Activated CD8-positive, alpha-beta memory T cell treated with anti-CD3 and anti-CD28 coated beads for 24 hours (primary cell): ENCODE measurements at regions not wholly inside any gene's neighbourhood (a gene's known extent, or its start where the extent isn't known, plus 50 kb on each side); places are given as distances from the start of the nearest gene placed in this dataset.

Experiments
- DNase-seq: peaks from one replicate; pipeline ENCODE4 v3.0.0-alpha.2; 2020

DNA sequence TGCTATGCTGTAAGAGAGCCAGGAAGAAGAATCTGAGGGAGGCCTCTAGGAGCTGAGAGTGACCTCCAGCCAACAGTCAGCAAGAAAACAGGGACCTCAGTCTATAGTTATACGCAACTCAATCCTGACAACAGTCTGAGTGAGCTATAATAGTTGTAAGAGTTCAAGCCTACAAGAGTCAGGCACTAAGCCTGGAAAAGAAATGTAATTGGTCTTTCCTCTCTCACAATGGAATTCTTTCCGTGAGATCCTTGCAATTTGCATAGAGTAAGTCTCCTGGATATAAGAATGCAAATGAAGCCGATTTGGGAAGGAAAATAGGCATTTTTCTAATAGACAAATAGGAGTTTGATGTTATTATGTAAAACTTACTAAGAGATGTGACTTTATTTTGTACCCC is 1332.6 kb upstream of the CELF4 start:
- DNase-seq = no peak

GRCh38 chr18:38895560-38895959 is 1330.0 kb upstream of the CELF4 start:
- DNase-seq = no peak

- no peak for DNase-seq
Measured at GRCh38 chr18:38887671-38888020, 1322.0 kb upstream of the CELF4 start.

DNA sequence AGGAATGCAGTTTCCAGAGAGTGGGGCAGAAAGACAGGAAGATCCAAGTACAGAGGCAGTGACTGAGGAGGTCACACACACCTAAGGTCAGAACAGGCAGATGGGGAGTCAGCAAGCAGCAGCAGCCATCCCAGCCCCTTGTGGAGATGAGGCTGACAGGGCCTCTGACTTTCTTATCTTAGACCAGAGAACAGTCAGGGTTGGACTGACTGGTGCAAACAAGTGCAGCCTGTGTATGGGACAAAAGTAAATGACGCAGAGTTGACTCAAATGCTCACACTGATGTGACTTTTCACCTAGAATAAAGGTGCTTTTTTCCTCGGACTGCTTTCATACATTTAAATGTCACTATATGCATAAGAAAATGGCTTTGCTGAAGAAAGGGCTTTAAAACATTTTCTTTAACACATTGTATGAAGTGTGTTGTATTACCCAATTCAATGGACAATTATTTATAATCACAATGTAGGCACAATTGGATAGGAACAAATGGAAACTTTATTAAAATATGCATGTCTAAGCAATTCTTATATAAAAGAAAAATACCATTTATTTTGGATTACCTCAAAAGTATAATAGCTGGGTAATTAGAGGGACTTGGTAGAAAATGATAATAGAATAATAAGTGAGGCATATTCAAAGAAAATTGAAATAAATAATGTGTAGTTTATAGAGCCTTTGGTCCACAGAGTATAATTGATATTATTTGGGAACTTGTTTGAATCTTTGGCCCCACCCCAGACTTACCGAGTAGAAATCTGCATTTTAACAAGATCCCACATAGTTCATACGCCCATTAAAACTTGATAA is 1321.5 kb upstream of the CELF4 start:
- DNase-seq = no peak

DNA sequence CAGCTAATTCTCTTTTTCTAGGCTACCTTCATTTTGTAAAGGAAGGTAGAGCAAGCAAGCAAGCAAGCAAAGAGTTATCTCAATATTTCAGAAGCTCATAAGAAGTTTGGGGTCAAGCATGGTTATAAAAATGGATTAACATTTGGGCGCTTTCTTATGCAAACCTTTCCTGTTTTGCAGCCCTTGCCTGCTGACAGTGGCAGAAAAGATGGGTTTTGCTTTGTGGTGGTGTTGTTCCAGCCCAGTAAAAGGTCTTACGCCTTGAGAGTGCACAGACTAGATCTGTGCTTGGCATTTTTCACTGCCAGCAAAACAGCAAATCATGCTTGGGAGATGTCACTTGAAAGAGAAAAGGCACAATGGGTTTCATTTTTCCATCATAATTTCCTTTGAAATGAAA is 1320.6 kb upstream of the CELF4 start:
- DNase-seq = no peak

DNA sequence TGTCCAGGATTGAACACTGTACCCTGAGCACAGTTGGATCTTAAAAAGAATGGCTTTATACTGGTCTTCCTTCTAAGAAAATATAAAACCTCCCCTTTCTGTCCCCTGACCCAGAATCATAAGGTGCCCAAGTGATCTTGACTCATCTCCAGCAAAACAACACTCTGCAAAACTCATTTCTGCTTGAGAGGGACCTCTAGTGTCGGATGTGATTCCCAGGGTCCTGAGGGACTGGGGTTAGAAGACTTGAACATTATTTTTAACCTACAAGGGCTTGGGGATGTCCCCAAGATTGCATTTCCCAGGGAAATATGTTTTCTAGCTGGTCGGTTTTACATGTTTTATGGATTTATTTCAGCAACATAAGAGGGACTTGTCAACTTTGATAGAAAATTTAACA is 1318.5 kb upstream of the CELF4 start:
- DNase-seq = no peak

DNA sequence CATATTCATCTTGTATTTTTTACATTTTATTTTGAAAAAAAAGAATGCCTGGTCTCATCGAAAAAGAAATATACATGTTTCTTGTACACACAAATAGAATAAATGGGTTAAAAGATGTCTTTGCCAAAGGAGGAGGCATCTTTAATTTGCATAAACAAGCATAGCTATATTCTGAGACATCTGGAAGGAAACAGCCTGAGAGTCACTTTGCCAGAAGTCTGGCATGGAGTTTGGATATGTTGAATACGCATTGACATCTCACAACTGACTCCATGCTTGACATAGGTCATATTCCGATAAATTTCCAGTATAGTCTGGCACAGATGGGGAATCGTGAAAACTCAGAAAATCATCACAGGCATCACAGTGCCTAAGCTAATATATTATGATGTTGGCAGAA is 1317.5 kb upstream of the CELF4 start:
- DNase-seq = no peak

- DNase-seq = no peak
Measured at GRCh38 chr18:38879871-38880270, 1314.3 kb upstream of the CELF4 start.

DNA sequence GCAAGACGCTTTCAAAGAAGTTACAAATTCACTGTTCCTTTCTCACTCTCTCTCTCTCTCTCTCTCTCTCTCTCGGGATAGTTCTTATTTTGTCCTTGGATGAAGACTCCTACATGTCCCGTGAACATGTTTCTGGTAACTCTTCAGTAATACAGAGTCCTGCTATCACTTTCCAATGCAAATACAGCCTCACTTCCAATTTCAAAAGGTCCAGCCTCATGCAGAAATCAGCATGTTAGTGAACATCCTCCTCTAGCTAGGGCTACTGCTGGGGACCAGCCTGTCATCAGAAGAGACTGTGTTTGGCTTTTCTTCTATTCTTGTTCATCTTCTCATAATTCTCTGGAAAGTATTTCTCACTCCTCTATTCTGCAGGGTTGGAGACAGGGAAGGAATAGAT is 1306.7 kb upstream of the CELF4 start:
- no peak for DNase-seq

GRCh38 chr18:38868757-38869156 is 1303.2 kb upstream of the CELF4 start:
- no peak for DNase-seq

- no peak for DNase-seq
Measured at GRCh38 chr18:38867680-38868079, 1302.1 kb upstream of the CELF4 start.

GRCh38 chr18:38851526-38851925 is 1285.9 kb upstream of the CELF4 start:
- no peak for DNase-seq

- DNase-seq = no peak
Measured at GRCh38 chr18:38847326-38847725, 1281.7 kb upstream of the CELF4 start.

DNA sequence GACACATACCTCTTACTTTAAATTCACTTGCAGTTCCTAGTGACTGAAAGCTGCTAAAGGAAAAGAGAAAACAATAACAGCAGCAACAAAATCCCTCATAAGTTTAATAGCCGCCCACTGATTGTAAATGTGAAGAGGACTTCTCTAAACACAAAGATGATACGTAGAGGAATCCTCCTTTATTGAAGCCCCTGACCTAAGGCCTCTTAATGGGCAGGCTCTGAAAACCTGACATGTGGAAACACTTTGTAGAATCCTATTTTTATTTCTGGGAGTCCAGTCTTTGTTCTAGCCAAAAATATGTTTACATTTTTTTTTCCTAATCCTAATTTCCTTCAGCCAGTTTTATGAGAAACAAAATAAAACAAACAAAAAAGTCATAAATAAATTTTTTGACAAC is 1277.7 kb upstream of the CELF4 start:
- DNase-seq = no peak

DNA sequence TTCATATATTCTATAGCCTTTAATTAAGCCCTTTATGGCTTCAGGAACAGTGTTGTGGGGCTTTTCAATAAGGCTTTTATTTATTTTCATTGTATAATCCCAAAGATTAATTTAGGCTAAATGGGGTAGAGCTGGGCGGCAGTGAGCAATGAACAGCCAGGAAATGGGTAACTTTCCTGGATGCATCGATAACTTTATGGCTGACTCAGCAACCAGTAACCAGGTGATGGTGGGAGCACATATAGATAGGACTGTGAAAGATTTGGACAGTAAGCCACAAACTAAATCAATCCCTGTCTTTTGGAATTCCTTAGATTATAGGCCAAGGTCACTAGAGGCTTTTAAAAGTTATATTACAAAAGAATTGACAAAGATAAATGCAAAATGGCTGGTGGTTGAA is 1260.6 kb upstream of the CELF4 start:
- DNase-seq = no peak

GRCh38 chr18:38811209-38811608 is 1245.6 kb upstream of the CELF4 start:
- DNase-seq = no peak

- no peak for DNase-seq
Measured at GRCh38 chr18:38810789-38811188, 1245.2 kb upstream of the CELF4 start.

DNA sequence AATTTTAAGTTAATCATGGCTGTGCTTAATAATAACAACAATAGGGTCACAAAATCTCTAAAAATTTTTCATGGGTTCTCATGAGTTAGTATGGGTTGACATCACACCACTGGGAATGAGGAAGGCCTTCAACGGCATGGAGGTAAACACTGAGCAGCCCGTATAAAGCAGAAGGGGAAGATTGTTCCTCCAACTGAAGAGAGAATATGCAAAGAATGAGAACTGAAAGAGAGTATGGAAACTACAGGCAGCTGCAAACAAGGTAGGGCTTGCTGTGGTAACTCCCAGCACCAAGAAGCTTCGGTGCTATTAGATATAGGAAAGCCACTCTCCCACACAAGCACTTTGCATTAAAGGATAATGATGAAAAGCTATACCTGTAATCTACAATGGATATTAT is 1242.3 kb upstream of the CELF4 start:
- DNase-seq = no peak

- no peak for DNase-seq
Measured at GRCh38 chr18:38805256-38805655, 1239.7 kb upstream of the CELF4 start.

- DNase-seq = no peak
Measured at GRCh38 chr18:38801640-38802039, 1236.0 kb upstream of the CELF4 start.

DNA sequence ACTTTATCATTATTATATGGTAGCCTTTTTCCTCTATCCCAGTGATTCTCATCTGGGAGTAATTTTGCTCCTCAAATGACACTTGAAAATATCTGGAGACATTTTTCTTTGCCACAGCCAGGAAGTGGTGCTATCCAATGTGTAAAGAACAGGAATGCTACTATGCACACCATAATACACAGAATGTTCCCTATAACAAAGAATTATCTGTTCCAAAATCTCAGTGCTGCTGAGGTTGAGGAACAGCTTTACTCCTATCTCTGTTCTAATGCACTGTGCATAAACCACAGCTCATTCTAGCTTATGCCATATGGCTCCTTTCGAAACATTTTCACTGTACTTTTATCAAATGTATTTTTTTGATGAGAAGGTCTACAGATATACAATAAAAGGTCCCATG is 1231.2 kb upstream of the CELF4 start:
- DNase-seq = no peak

DNA sequence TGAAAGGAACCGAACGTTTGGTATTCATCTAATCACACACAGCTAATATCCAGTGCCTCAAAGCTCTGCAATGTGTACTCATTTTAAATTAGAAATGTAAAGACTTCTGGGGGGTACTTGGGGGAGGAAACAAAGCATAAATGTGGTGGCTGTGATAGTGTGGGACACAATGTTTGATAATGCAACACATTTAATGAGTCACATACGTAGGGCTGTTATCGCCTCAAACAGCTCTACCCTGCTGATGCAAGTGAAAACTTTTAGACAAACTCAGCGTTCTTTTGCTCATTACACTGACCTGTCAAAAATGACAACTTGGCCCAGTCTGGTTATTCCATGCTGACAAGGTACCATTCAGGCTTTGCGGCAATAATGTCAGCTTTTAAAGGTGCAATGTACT is 1227.1 kb upstream of the CELF4 start:
- no peak for DNase-seq

GRCh38 chr18:38790786-38791185 is 1225.2 kb upstream of the CELF4 start:
- no peak for DNase-seq

- no peak for DNase-seq
Measured at GRCh38 chr18:38790303-38790702, 1224.7 kb upstream of the CELF4 start.

GRCh38 chr18:38789141-38789540 is 1223.5 kb upstream of the CELF4 start:
- DNase-seq = no peak

DNA sequence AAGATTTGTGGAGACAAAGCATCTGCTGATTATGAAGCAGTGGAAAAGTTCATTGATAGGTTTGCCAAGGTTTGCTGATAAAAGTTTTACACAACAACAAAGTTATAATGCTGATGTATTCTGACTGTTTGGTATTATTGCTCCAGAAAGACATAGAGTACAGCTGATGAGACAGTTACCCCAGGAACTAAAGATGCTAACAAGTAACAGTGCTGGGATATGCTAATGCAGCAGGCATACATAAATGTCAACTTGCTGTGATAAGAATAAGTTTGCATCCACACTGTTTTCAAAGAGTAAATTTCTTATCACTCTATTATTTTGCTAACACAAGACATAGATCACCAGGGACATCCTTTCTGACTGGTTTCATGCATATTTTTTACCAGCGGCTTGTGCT is 1221.3 kb upstream of the CELF4 start:
- no peak for DNase-seq
